Stimulated activated naive CD4-positive, alpha-beta T cell treated with Interleukin-2 at 50 U/mL for 16 hours (primary cell): ENCODE measurements at regions not wholly inside any gene's neighbourhood (a gene's known extent, or its start where the extent isn't known, plus 50 kb on each side); places are given as distances from the start of the nearest gene placed in this dataset.
"Not testable (repeated sequence)": the region's sequence is repeated elsewhere in the genome, so short reads cannot be mapped to it uniquely, and the experiment has no call there.

Experiments
- DNase-seq: peaks from one replicate; lab custom pipeline; 2025; lab: John Stamatoyannopoulos, UW

- DNase-seq, result no peak
Observed at GRCh38 chr12:46084666-46085631, 94.6 kb upstream of the SCAF11 start.

DNA sequence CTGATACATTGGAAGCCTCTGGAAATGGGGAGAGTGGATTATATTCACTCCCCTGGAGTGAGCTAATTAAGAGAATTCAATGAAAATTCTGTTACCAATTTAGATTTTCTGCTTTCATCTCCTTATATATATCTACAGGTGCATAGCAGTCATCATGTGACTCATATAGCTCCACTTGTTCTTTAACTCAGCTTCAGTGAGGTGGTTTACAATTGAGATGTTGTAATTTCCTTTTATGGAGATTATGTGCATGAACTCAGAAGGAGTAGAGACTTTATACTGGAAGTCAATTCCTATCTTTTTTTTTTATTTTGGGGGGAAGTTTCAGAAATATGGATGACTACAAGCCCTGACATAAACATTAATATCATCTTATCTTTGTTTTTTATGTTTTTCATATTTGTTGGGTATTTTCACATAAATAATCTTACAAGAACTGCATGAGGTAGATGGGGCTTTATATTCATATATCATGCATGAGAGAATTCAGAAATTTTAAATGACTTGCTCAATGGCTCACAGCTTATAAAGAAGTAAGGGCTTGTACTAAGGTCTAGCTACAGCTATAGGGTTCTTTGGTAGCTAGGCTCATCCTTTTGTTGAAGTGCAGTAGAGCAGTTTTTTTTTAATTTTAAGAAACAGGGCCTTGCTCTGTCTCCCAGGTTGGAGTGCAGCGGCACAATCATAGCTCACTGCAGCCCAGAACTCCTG lies 92.3 kb upstream of the SCAF11 start:
- no peak for DNase-seq

GRCh38 chr12:46073321-46073720 lies 82.9 kb upstream of the SCAF11 start:
- DNase-seq, result no peak

DNA sequence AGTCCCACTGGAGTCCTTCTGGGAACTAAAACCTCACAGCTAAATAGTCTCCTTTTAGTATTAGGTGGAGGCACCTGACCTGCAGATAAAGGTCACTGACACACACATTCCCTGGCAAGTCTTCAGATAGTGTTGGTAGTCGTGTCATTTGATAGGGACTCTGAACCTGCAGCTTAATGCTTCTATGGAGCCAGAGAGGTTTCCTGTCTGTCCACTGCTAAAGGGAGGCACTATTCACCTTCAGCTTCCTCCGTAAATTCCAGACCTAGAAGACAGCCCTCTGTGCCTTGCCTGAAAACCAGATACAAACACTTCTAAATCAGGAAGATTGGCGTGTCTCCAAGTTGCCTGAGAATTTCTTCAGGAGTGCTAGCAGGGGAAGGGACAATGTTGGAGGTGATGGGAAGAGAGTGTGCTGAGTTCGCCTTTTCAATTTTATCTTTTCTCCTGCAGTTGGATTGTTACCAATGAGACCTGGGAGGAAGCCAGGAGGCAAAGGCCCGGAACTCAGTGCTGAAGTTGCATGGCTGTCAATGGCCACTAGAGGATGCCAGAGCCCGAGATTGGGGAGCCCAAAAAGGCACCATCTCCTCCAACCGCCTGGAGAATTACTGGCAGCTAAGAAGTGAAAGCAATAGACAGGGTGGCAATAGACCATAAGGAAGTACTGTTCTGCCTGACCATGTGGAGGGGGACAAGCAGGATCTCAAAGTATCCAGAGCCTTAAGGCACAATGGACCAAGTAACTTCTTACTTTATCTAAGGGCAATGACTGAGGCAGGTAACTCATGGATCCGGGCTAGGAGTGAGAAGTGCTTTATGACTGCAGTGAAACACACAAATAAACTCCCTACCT lies 81.6 kb upstream of the SCAF11 start:
- DNase-seq, result peak; percentile 31

DNA sequence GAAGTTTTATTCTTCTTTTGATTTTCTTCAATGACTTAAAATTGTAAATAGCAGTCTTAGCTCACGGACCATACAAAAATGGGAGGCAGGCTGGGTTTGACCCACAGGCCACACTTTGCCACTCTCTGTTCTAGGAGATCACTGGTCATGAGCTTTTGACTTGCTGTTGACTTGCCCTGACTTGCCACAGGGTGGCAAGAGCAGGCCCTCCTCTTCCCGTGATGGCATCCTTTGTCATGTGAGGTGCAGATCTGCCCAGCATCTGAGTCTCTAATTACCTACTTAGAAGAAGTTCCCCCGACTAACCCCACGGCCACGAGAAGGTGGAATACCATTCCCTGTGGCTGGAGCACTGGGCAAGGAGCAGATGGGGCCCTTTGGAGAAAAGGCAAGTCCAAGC lies 81.0 kb upstream of the SCAF11 start:
- DNase-seq, result no peak

DNA sequence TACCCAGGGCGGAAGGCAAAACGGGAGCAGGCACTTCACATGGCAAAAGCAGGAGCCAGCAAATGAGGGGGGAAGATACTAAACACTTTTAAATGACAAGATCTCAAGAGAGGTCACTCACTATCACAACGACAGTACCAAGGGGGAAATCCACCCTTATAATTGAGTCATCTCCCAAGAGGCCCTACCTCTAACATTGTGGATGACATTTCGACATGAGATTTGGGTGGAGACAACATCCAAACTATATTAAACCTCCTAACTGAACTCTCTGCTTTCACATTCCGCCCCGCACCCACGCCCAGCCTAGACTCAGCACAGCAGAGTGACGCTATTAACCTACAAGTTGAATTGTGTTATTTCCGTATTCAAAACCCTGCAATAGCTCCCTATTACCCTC lies 76.7 kb upstream of the SCAF11 start:
- no peak for DNase-seq

- no peak for DNase-seq
Observed at GRCh38 chr12:46065412-46066166, 75.2 kb upstream of the SCAF11 start.

- DNase-seq, result no peak
Observed at GRCh38 chr12:46064548-46064947, 74.2 kb upstream of the SCAF11 start.

- not testable (repeated sequence) for DNase-seq
Observed at GRCh38 chr12:46058697-46059096, 68.3 kb upstream of the SCAF11 start.

DNA sequence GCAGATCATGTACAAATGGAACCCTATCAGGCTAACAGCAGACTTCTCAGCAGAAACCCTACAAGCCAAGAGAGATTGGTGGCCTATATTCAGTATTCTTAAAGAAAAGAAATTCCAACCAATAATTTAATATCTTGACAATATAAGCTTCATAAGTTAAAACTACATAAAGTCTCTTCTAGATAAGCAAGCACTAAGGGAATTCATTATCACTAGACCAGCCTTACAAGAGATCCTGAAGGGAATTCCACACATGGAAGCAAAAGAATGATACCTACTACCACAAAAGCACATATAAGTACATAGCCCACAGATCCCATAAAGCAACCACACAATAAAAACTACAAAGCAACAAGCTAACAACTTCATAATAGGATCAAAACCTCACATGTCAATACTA lies 60.4 kb upstream of the SCAF11 start:
- DNase-seq, result no peak

GRCh38 chr12:46049665-46050064 lies 59.3 kb upstream of the SCAF11 start:
- no peak for DNase-seq

DNA sequence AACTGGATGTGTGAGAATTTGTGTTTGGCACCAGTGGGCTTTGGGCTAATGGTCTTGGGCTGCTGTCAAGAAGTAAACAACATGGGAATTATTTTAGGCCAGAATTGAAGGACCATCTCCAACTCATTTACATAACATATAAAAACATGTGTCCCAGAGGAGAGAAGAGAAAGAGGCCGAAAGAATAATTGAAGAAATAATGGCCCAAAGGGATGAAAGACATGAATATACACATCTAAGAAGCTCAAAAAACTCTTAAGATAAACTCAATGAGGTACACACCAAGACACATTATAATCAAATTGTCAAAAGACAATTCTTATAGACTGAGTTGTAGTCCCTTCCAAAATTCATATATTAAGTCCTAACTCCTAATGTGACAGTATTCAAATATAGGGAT lies 56.1 kb upstream of the SCAF11 start:
- no peak for DNase-seq

DNA sequence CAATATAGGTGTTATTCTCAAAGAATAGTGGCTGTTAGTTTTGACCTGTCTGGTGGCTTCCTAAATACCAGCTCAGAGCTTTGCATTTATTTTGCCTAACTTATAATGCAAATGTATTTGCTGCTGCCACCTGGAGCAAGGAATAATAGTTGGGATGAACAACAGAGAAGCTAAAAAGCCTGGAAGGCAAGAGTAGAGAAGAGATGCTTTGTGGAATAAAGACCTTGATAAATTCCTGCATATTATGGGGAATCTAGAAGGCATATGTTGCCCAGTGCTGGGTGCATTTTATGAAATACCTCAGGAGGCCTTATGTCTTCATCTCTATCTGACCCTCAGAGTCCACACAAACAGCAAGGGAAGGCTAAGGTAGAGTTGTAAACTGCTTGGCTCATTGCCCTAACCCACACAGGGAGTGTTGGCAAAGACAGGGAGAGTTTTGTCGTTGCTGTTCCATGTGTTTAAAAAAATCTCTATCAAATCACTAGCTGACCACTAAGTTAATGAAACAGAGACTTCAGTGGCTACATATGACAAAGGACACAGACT lies 53.7 kb upstream of the SCAF11 start:
- no peak for DNase-seq
